ENCODE measurements at regions not wholly inside any gene's neighbourhood (a gene's known extent, or its start where the extent isn't known, plus 50 kb on each side); places are given as distances from the start of the nearest gene placed in this dataset.
"Not testable (repeated sequence)": the region's sequence is repeated elsewhere in the genome, so short reads cannot be mapped to it uniquely, and the experiment has no call there.

- TF ChIP-seq EZH2phosphoT487 (IDR thresholded peaks at IDR 0.05; ENCODE audit: borderline replicate concordance, low read length); CTCF (IDR thresholded peaks at IDR 0.05; ENCODE audit: low read depth, low read length, poor library complexity, severe bottlenecking): not testable (repeated sequence)
Measured at GRCh38 chr14:105691321-105692109, 165.1 kb downstream of the TMEM121 start.

Data from DOHH2 (cell line).